Right lobe of liver (tissue), 6 donors: ENCODE measurements at regions not wholly inside any gene's neighbourhood (a gene's known extent, or its start where the extent isn't known, plus 50 kb on each side); places are given as distances from the start of the nearest gene placed in this dataset.

ENCODE experiments used
- ATAC-seq, 4 donors: fragments of 200-7000 bp; cut with Tn5 transposase; one replicate each; pipeline ENCODE4 v1.9.1; 2020; ENCODE audit warnings: mild to moderate bottlenecking in 4 of 4, moderate library complexity in 4 of 4
- DNase-seq, 3 donors: peaks; one replicate each; pipeline ENCODE4 v3.0.0-alpha.2; 2020
- H3K27ac ChIP-seq, 3 donors: fragments of 200-600 bp; one replicate each; pipeline ENCODE4 v1.8.0; 2022
- H3K27me3 ChIP-seq, 2 donors: fragments of 200-600 bp; one replicate each; pipeline ENCODE4 v1.8.0; 2022
- H3K36me3 ChIP-seq, 4 donors: fragments of 200-600 bp; sonication (generic) in 1 of 4; one replicate each; pipeline versions ENCODE4 v1.5.1 to v1.8.0; 2017 to 2022; ENCODE audit warnings: control low read depth in 1 of 4
- H3K4me1 ChIP-seq, 4 donors: fragments of 200-600 bp; sonication (generic) in 1 of 4; one replicate each; pipeline versions ENCODE4 v1.5.1 to v1.8.0; 2017 to 2022; ENCODE audit warnings: control low read depth in 1 of 4
- H3K4me3 ChIP-seq, 3 donors: fragments of 200-600 bp; one replicate each; pipeline ENCODE4 v1.8.0; 2022
- H3K9me3 ChIP-seq, 4 donors: fragments of 200-600 bp; sonication (generic) in 1 of 4; one replicate each; pipeline versions ENCODE4 v1.5.1 to v1.8.0; 2017 to 2022; ENCODE audit warnings: control low read depth in 1 of 4
- POLR2A ChIP-seq: fragments of 450-650 bp; IDR thresholded peaks from one replicate; pipeline ENCODE4 v1.6.1; 2017; ENCODE audit warnings: antibody characterized with exemption, mild to moderate bottlenecking
- WGBS: methylation state at CpG from one replicate; pipeline ENCODE4 v1.1.6; 2018; ENCODE audit warnings: low coverage, low lambda C conversion rate; ENCODE audit not compliant: insufficient coverage; ENCODE audit errors: missing lambda C conversion rate; 5-methylcytosine and 5-hydroxymethylcytosine counted together
- intact Hi-C, 2 donors: fragments of 100-400 bp; cut with DNase I; formaldehyde crosslinking; loops; one replicate each; pipeline versions ENCODE4 v1.11.2 to v1.14.1; 2022
- small RNA-seq, 2 experiments: library from RNA; depleted of rRNA; stranded (forward); fragments of <200 nt; gene quantifications; one replicate each; pipeline ENCODE3, GENCODE V24; 2016
- TF ChIP-seq, protein P1 (sequence below), 4 donors: fragments of 200-600 bp in 3 of 4; fragments of 450-650 bp in 1 of 4; IDR thresholded peaks; one replicate each; pipeline versions ENCODE4 v1.5.1 to v1.8.0; 2016 to 2022; ENCODE audit warnings: antibody characterized with exemption in 4 of 4, mild to moderate bottlenecking in 2 of 4
- donor health status: DM: no; HTN: yes; CAD: no.
- donor health status: DM: no; HTN: no; CAD: no.
- donor health status: DM: no; HTN: no; CAD: no.
- donor health status: DM: no; HTN: yes; CAD: no.
- donor health status: DM: no; HTN: yes; CAD: no.

DNA sequence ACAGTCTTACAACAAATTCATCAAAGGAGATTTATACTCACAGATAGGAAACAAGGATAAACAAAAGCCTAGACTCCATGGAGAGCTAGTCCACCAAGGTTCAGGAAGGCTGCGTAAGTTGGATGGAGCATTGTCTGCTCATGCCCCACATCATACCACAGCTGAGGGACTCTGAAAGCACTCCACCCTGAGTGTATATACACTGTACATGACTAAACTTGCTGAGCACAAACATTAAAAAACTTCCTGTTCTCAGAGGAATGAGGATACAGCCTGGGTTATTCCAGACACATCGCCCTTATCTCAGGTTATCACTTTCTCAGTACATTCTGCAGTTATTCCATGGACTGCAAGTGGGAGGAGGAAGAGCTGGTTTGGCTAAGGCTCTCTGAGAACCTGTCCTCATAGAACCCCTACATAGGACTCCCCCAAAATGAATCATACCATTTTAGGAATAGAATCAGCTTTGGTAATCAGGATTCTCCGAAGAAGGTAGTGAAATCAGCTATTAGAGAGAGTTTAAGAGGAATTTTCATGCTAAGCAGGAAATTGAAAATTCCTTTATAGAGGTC, 58.0 kb upstream of the PRMT6 start:
- Histone ChIP-seq H3K27ac (no peak overlapping the region), H3K27me3 (no peaks in the 10 kb centered on the region), H3K9me3 (no peaks in the 10 kb centered on the region), H3K4me3 (no peak overlapping the region), H3K36me3 (no peaks in the 10 kb centered on the region), H3K4me1 (no peaks in the 10 kb centered on the region)
- intact Hi-C loops: no loop called here
- 33% methylated on average over 3 of the region's 3 CpGs for WGBS
- no peak for DNase-seq
- no peak for TF ChIP-seq POLR2A
- TF ChIP-seq, protein P1, sequence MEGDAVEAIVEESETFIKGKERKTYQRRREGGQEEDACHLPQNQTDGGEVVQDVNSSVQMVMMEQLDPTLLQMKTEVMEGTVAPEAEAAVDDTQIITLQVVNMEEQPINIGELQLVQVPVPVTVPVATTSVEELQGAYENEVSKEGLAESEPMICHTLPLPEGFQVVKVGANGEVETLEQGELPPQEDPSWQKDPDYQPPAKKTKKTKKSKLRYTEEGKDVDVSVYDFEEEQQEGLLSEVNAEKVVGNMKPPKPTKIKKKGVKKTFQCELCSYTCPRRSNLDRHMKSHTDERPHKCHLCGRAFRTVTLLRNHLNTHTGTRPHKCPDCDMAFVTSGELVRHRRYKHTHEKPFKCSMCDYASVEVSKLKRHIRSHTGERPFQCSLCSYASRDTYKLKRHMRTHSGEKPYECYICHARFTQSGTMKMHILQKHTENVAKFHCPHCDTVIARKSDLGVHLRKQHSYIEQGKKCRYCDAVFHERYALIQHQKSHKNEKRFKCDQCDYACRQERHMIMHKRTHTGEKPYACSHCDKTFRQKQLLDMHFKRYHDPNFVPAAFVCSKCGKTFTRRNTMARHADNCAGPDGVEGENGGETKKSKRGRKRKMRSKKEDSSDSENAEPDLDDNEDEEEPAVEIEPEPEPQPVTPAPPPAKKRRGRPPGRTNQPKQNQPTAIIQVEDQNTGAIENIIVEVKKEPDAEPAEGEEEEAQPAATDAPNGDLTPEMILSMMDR (IDR thresholded peaks at IDR 0.05): no peak
- no peak for ATAC-seq

DNA sequence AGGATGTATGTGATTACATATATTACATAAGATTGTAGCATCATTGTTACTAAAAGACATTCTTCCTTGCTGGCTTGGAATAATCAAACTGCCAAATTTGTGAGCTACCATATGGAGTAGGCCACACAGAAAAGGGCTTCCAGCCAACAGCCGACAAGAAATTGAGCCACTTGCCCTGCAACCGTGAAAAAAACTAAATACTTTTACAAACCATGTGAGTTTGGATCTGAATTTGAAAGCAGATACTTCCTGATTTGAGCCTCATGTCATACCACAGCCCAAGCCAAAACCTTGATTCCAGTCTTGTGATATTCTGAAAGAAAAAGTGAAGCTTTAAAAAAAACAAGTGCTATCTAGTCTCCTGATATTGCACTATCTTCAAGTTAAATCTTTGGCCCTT, 55.6 kb upstream of the PRMT6 start:
- DNase-seq: no peak
- TF ChIP-seq POLR2A: no peak
- TF ChIP-seq, protein P1 (IDR thresholded peaks at IDR 0.05): no peak

DNA sequence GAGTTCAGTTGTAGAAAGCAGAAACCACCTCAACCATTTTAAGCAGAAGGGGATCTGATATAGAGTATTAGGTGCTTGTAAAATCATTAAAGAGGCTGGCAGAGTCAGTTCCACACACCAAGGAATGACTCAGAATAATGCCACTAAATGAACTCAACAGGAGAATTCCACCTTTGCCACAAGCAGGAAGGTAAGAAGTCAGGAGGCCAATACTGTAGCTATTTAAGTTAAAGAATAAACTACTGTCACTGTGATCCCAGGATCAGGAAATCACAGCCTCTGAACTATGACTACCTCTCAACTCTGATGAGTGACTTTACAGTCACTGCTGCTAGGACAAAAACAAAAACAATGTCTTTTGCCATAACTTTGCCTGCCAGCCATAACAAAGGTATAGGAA, 52.5 kb upstream of the PRMT6 start:
- intact Hi-C loops: no loop called here
- Histone ChIP-seq H3K9me3 (no peaks in the 10 kb centered on the region), H3K4me3 (no peak overlapping the region), H3K27ac (no peak overlapping the region), H3K36me3 (no peaks in the 10 kb centered on the region), H3K4me1 (no peaks in the 10 kb centered on the region), H3K27me3 (no peaks in the 10 kb centered on the region)
- TF ChIP-seq POLR2A: no peak
- TF ChIP-seq, protein P1 (IDR thresholded peaks at IDR 0.05): no peak
- DNase-seq (no peak), ATAC-seq (no peak)

More for the DNA sequence above, 55.6 kb upstream of the PRMT6 start:
- intact Hi-C loops: no loop called here
- no peak overlapping the region for H3K27ac ChIP-seq
- 56% methylated on average over 2 of the region's 2 CpGs for WGBS
- H3K4me3 ChIP-seq: no peak overlapping the region
- ATAC-seq: no peak
- H3K9me3 ChIP-seq: no peaks in the 10 kb centered on the region
- H3K27me3 ChIP-seq: no peaks in the 10 kb centered on the region
- H3K4me1 ChIP-seq: no peaks in the 10 kb centered on the region
- H3K36me3 ChIP-seq: no peaks in the 10 kb centered on the region

DNA sequence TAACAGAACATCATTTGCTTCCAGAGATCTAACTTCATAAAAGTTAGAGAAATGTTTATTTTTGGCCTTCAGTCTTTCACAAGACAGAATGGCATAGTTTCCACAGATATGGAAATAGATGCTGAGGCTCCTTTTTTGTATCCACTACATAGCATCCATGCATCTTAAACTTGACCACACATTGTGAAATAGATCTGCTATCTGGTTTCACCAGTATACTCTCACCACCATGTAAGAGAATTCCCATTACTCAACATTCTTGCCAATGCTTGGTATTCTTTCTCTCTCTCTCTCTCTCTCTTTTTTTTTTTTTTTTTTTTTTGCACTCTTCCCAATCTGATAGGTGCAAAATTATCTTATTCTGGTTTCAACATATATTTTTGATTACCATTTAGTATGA, 52.1 kb upstream of the PRMT6 start:
- no peaks in the 10 kb centered on the region for H3K4me1 ChIP-seq
- H3K4me3 ChIP-seq: no peak overlapping the region
- no peak overlapping the region for H3K27ac ChIP-seq
- DNase-seq (no peak), ATAC-seq (no peak)
- TF ChIP-seq POLR2A: no peak
- TF ChIP-seq, protein P1 (IDR thresholded peaks at IDR 0.05): no peak
- no peaks in the 10 kb centered on the region for H3K27me3 ChIP-seq
- no peaks in the 10 kb centered on the region for H3K36me3 ChIP-seq
- no peaks in the 10 kb centered on the region for H3K9me3 ChIP-seq
- intact Hi-C loops: no loop called here

Small RNA genes lying in the stretch of these regions (small RNA-seq; reads per million reads assigned to genes)
- 0 reads per million in 2 experiments for gene AL596327.1
- gene SEPT2P1: 0 to 0.19 reads per million in 2 experiments
